Dermis microvascular lymphatic vessel endothelial cell (primary cell): ENCODE measurements at regions not wholly inside any gene's neighbourhood (a gene's known extent, or its start where the extent isn't known, plus 50 kb on each side); places are given as distances from the start of the nearest gene placed in this dataset.
"Not testable (repeated sequence)": the region's sequence is repeated elsewhere in the genome, so short reads cannot be mapped to it uniquely, and the experiment has no call there.

Source experiments
- DNase-seq, 2 donors: peaks; one replicate each; pipeline versions ENCODE4 v3.0.0 to v3.0.0-alpha.2; 2010; ENCODE audit warnings: low read depth in 2 of 2

GRCh38 chr14:56419750-56420149 lies 159.8 kb upstream of the TMEM260 start:
- no peak for DNase-seq

DNA sequence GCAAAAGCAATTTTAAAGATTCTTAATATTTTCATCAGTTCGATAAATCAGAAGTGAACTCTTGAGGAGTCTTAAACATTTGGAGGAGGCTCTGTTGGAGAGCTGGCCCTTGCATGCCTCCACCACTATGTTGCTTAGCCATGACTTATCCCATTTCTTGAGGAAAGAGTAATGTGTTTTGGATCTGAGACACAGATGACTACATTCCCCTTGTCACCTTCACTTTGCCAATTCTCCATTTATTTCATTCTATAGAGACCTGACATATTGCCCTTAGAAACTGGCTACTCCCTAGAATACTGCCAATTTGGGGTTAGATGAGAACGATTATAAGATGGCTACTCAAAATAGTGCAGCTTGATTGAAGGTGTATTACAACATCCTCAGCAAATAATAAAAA lies 157.4 kb upstream of the TMEM260 start:
- DNase-seq, result no peak

GRCh38 chr14:56422703-56423213 lies 156.8 kb upstream of the TMEM260 start:
- DNase-seq, result peak; percentile 62 to 79

GRCh38 chr14:56423544-56423943 lies 156.1 kb upstream of the TMEM260 start:
- no peak for DNase-seq

DNA sequence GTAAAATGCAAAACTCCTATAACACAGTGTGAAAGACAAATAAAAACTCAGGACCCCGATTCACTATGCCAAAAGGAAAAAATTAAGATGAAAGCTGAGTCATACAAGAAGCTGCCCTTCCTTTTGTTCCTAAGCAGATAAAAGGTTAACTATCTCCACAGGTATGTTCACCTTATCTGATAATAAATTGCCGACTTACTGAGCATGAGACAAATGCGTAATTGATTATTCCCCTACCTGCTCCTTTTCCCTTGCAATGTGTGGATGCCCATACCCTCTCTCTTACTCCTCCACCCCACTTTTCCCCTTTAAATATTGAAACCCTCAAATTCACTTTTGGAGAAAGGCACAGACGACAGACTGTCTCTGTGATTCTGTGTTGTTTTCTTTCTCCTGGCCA lies 148.6 kb upstream of the TMEM260 start:
- no peak for DNase-seq

GRCh38 chr14:56449670-56450213 lies 129.9 kb upstream of the TMEM260 start:
- no peak for DNase-seq

DNA sequence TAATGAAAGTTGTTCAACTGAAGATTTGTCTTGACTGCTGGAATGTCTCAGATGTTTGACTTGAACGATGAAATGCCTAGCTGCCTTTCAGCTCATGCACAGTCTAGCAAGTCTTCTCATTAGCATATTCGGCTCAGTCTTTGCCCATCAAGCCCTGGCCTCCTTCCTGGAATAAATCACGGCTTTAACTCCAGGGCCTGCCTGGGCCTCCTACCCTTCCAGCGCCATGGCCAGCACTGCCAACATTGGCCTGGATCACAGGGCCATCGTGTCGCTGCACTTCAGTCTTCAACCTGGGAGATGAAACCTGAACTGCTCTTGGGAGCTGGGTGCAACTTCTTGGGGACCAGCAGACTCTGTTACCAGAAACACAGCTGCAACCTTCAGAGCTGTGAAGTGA lies 126.7 kb upstream of the TMEM260 start:
- no peak for DNase-seq

DNA sequence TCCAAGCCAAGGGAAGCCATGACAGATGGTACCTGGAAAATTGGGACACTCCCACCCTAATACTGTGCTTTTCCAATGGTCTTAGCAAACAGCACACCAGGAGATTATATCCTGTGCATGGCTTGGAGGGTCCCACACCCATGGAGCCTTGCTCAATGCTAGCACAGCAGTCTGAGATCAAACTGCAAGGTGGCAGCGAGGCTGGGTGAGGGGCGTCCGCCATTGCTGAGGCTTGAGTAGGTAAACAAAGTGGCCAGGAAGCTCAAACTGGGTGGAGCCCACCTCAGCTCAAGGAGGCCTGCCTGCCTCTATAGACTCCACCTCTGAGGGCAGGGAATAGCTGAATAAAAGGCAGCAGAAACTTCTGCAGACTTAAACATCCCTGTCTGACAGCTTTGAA lies 124.9 kb upstream of the TMEM260 start:
- DNase-seq, result not testable (repeated sequence)

- DNase-seq, result no peak
These were observed 119.1 kb upstream of the TMEM260 start for GRCh38 chr14:56460469-56460868.

DNA sequence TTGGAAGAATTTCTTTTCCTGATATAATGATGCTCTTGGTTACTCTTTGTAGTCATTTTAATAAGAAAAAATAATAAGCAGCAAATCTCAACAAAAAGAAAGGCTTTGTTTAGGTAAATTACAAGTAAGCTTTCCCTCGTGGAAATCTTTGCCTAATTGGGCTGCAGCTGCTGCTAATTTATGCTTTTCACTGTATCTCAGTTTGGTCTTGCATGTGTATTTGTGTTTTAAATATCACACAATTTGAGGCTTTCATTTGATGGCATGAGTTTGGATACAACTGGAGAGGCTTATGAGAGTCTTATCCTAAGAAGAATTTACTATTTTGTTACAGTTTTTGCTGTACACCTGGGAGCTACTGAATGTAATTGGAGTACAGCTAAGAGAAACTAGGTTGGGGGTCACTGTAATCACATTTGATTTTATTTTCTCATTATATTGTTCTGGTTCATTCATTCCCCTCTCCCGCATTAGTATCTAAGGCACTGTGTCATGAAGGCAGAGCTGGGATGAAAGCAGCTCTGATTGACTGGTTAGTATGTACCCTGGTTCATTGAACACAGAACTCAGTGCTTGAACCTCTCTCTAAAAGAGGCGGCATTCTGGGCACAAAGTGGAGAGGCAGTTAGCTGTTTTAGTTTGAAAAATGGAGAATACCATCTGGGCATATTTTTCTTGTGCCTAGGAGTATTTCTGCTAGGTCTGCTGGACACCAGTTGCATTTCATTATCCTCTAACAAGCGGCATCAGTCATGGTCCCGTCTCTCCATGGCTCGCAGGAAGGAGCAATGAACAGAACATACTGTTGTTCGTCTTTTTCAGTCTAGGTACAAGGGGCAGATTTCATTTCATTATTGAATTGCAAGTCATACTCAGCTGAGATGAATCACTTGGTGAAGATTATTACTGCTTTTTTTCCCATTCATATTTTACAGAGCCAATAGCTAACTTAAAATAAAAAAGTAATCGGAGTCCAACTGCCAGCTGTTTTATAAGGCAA lies 118.0 kb upstream of the TMEM260 start:
- no peak for DNase-seq

DNA sequence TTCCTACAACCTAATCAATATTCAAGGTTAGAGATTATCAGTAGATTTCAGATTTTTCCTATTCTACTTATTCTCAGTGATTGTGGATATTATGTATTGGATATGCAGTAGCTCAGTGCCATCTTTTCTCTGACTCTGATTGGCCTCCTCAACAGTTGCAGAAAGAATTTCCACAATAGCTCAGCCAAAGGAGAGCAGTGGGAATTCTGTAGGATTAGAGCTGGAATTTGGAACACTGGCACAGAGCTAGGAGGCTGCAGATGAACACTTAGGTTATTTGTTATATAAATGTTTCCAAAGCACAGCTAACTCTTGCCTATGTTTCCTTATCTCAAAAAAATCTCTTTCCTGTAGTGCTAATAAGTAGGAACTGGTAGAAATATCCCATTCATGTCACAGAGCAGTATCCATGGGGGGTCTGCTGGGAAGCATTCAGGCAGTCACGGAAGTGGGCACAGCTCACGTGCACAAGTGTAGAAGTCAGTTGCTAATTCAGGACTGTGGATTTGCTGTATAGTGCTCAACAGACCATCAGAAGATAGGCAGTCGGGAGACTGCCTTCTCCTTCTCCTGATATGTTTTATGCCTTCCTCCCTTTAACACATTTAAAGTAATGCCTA lies 116.2 kb upstream of the TMEM260 start:
- no peak for DNase-seq

DNA sequence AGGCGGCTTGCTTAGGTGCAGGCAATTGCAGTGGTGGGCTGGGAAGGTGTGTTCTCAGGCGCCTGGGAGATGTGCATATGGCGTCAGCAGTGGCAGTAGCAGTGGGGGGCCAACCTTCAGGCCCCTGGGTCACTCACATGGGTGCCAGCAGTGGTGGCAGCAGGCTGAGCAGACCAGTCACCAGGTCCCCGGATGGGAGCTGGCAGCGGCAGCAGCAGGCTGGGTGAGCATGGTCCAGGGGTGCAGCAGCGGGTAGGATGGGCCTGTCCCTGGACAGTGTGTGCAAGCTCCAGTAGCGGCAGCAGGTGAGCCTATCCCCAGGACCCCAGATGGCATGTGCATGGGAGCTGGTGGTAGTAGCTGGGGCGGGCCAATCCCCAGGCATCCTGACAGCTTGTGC lies 108.5 kb upstream of the TMEM260 start:
- DNase-seq, result no peak

DNA sequence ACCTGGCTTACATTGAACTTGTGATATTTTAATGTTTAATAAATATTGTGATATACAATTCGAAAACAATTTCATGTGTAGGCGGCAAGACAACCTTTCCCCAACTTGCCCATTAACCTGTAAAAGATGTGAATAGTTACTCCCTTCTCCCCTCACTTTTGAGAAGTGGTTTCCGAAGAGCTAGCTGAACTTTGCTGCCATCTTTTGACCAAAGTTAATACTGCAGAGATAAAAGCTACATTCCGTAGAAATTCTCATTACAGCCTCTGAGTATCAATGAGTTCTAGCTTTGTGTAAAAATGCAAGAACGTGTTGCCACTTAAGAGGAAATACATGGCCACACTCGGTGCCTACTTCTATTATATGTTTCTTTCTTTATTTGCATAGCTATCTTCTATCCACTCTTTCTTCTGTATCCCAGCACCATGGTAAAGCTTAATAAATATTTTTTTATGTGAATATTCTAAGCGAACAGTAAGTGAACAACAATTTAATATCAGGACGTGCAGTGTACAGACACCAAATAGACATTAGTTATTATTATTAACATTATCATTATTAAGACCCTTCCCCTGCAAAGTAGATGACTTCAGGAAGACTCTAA lies 105.1 kb upstream of the TMEM260 start:
- peak; percentile 23 to 46 for DNase-seq

DNA sequence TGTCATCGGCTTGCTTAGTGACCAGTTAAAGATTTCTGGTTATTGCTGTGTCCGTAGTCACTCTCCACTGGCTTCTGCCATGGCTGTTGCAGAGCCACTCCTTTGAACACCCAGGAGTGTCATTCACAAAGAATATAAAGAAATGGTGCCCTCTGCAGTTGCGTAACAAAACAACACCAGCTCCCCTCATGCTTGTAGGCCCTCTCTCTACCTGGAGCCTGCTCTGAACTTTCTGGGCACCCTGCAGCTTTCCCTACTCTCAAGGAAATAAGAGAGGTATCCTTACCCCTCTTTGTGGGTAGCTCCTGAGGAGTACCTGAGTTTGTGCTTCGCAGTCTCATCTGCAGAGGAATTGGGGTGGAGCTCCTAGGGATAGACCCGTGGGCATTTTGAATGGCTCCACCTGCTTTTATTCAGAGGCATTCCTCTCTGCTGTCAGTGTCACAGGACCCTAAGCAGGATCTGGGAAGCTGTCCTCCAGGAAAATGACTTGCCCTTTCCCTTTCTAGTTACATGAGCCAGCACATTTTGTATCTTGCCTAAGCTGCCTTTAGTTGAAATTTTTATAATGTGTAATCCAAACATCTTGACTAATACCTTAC lies 97.2 kb upstream of the TMEM260 start:
- DNase-seq, result peak in 1 of 2 donors; percentile 31

- peak; percentile 11 to 40 for DNase-seq
These were observed 92.4 kb upstream of the TMEM260 start for GRCh38 chr14:56487090-56487667.

GRCh38 chr14:56487761-56488160 lies 91.8 kb upstream of the TMEM260 start:
- no peak for DNase-seq

- no peak for DNase-seq
These were observed 91.3 kb upstream of the TMEM260 start for GRCh38 chr14:56488306-56488705.

DNA sequence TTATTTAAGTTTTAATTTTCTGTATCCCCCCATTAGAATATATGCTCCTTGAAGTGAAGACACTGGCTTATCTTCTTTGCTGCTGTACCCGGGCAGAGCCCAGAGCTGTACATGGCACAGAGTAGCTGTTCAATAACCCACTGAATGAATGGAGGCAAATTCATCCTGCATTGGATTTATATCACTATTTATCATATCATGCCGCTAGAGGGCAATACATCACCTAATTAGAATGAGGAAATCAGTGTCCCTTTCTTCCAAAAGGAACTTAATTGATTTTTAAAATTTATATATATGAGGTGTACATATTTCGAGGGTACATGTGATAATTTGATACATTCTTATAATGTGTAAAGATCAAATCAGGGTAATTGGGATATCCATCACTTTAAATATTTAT lies 89.2 kb upstream of the TMEM260 start:
- peak; percentile 12 to 46 for DNase-seq

DNA sequence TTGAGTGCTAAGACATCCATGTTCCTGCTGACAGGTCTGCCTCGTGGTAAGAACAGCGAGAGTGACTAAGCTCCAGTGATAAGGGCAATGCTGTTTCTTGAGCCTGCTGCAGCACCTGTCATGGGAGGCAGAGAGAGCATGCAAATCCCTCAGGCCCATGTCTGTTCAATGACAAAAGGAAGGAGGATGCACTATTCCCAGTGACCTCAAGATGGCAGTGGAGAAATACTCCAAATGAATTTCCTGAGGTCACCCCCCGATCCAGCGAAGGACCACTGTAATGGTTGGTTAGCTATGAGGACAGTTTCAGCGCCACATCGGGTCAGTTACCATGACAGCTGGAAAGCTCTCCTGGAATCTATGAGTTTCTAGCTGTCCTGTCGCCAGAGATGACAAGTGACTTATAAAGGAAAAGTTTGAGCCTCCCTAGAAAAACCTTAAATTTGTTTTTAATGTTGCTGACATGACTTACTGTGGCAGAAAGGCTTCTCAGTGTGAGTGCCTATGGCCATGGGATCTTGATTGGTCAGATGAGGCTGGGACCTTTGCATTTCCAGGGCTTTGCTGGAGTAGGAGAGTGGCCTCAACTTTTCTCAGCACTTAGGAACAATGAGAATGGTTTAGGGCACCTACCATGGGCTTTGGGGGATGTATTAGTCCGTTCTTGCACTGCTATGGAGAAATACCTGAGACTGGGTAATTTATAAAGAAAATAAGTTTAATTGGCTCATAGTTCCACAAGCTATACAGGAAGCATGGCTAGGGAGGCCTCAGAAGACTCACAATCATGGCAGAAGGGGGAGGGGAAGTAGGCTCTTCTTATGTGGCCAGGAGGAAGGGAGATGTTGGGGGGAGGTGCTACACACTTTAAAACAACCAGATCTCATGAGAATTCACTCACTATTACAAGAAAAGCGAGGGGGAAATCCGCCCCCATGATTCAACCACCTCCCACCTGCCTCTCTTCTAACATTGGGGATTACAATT lies 88.0 kb upstream of the TMEM260 start:
- peak; percentile 30 to 57 for DNase-seq

- DNase-seq, result no peak
These were observed 85.4 kb upstream of the TMEM260 start for GRCh38 chr14:56494167-56494566.
